Suprapubic skin (tissue), 4 donors: ENCODE measurements at regions not wholly inside any gene's neighbourhood (a gene's known extent, or its start where the extent isn't known, plus 50 kb on each side); places are given as distances from the start of the nearest gene placed in this dataset.
"Not testable (repeated sequence)": the region's sequence is repeated elsewhere in the genome, so short reads cannot be mapped to it uniquely, and the experiment has no call there.

Source experiments
- CTCF ChIP-seq, 2 donors: fragments of 200-600 bp in 1 of 2; fragments of 450-650 bp in 1 of 2; sonication (generic) in 1 of 2; IDR thresholded peaks; one replicate each; pipeline ENCODE4 v1.5.1; 2016 to 2019; ENCODE audit warnings: antibody characterized with exemption in 2 of 2, mild to moderate bottlenecking in 1 of 2, moderate library complexity in 1 of 2
- EP300 ChIP-seq: sonication (generic); formaldehyde crosslinking; IDR thresholded peaks from one replicate; pipeline ENCODE4 v1.6.1; 2017; ENCODE audit warnings: antibody characterized with exemption
- POLR2A ChIP-seq, 2 donors: fragments of 450-650 bp; IDR thresholded peaks; one replicate each; pipeline ENCODE4 v1.6.1; 2017; ENCODE audit warnings: antibody characterized with exemption in 2 of 2, mild to moderate bottlenecking in 2 of 2, moderate library complexity in 2 of 2
- POLR2AphosphoS5 ChIP-seq, 3 donors: sonication (generic); formaldehyde crosslinking; IDR thresholded peaks; one replicate each; pipeline ENCODE4 v1.6.1; 2017; ENCODE audit warnings: antibody characterized with exemption in 3 of 3

GRCh38 chr2:91528361-91528760 is 2836.9 kb downstream of the RPIA start:
- not testable (repeated sequence) for TF ChIP-seq EP300; POLR2A (IDR thresholded peaks at IDR 0.05); CTCF (IDR thresholded peaks at IDR 0.05); POLR2AphosphoS5 (IDR thresholded peaks at IDR 0.05)
